A673 (cell line): ENCODE measurements at regions not wholly inside any gene's neighbourhood (a gene's known extent, or its start where the extent isn't known, plus 50 kb on each side); places are given as distances from the start of the nearest gene placed in this dataset.

Source experiments
- BruUV-seq: library from RNA; stranded (reverse); fragments of 400-500 nt; replicated peaks from 2 replicates; lab custom pipeline; 2021; lab: Mats Ljungman, UMichigan
- CTCF ChIA-PET: fragments of 300-600 bp; sonication (Branson Sonifier 250); formaldehyde crosslinking; loops from one replicate; lab custom pipeline; 2022; ENCODE audit warnings: antibody characterized with exemption; lab: Charles Lee
- POLR2A ChIA-PET: fragments of 300-600 bp; sonication (Branson Sonifier 250); formaldehyde crosslinking; loops from one replicate; lab custom pipeline; 2022; ENCODE audit warnings: antibody characterized with exemption; ENCODE audit not compliant: low non-redundant PET; lab: Charles Lee
- DNase-seq: peaks from one replicate; pipeline ENCODE4 v3.0.0-alpha.2; 2015; ENCODE audit warnings: low spot score
- H3K27ac ChIP-seq: fragments of 200-600 bp; sonication (generic); 2 replicates; pipeline ENCODE4 v1.5.1; 2016; ENCODE audit warnings: mixed run types, low read depth, mild to moderate bottlenecking, mixed read lengths, antibody characterized with exemption, low read length; ENCODE audit not compliant: poor library complexity, severe bottlenecking
- H3K27me3 ChIP-seq: fragments of 200-600 bp; sonication (generic); replicated peaks from 2 replicates; pipeline ENCODE4 v1.6.1; 2017; ENCODE audit warnings: mixed run types, low read depth, mild to moderate bottlenecking, mixed read lengths, antibody characterized with exemption, low read length; ENCODE audit not compliant: insufficient read depth, poor library complexity
- H3K36me3 ChIP-seq: fragments of 200-600 bp; sonication (generic); 2 replicates; pipeline ENCODE4 v1.6.1; 2016; ENCODE audit warnings: mixed run types, mild to moderate bottlenecking, mixed read lengths, antibody characterized with exemption, low read length; ENCODE audit not compliant: insufficient read depth, poor library complexity, severe bottlenecking
- H3K4me1 ChIP-seq: fragments of 200-600 bp; sonication (generic); 2 replicates; pipeline ENCODE4 v1.6.1; 2017; ENCODE audit warnings: mixed run types, mild to moderate bottlenecking, mixed read lengths, antibody characterized with exemption, low read length; ENCODE audit not compliant: insufficient read depth, poor library complexity, severe bottlenecking
- H3K4me3 ChIP-seq: fragments of 200-600 bp; sonication (generic); 2 replicates; pipeline ENCODE4 v1.5.1; 2016; ENCODE audit warnings: low read depth, mixed run types, mild to moderate bottlenecking, mixed read lengths, low read length; ENCODE audit not compliant: poor library complexity, severe bottlenecking
- H3K9me3 ChIP-seq: fragments of 200-600 bp; sonication (generic); 2 replicates; pipeline ENCODE4 v1.6.1; 2016; ENCODE audit warnings: mixed run types, low read depth, mild to moderate bottlenecking, mixed read lengths, antibody characterized with exemption, low read length; ENCODE audit not compliant: poor library complexity, severe bottlenecking
- CTCF ChIP-seq: fragments of 300-800, 200-600 bp; sonication (generic); conservative IDR thresholded peaks from 2 replicates; pipeline ENCODE4 v1.5.1; 2017; ENCODE audit warnings: low read depth, mild to moderate bottlenecking, antibody characterized with exemption, low read length, moderate library complexity, mixed read lengths
- EZH2 ChIP-seq: fragments of 200-600 bp; sonication (generic); IDR thresholded peaks from 2 replicates; pipeline ENCODE4 v1.6.1; 2017; ENCODE audit warnings: borderline replicate concordance, low read depth, mild to moderate bottlenecking, mixed read lengths, antibody characterized with exemption, low read length; ENCODE audit not compliant: poor library complexity, severe bottlenecking
- intact Hi-C: fragments of 100-400 bp; cut with micrococcal nuclease; formaldehyde crosslinking; loops from one replicate; pipeline ENCODE4 v1.10.0; 2022; ENCODE audit not compliant: unreplicated experiment

- intact Hi-C loops: no loop called here
- ChIA-PET POLR2A (no interaction called here), CTCF (interaction anchor here (1.2 kb wide), 1 partner anchor 14 kb away, joined by 3 read pairs; no protein-coding TSS in a partner anchor)
Measured at GRCh38 chr1:181153634-181153961, 65.1 kb downstream of the IER5 start.

GRCh38 chr1:181155339-181155738 is 66.8 kb downstream of the IER5 start:
- intact Hi-C loops: no loop called here
- BruUV-seq: no TSS peak
- ChIA-PET CTCF (no interaction called here), POLR2A (no interaction called here)
- TF ChIP-seq EZH2 (no peak), CTCF (no peak)
- Histone ChIP-seq H3K27ac (no peak overlapping the region), H3K4me3 (no peak overlapping the region), H3K36me3 (no peaks in the 10 kb centered on the region), H3K9me3 (no peaks in the 10 kb centered on the region), H3K27me3 (no peaks in the 10 kb centered on the region), H3K4me1 (no peaks in the 10 kb centered on the region)
- no peak for DNase-seq

More at GRCh38 chr1:181153634-181153961, 65.1 kb downstream of the IER5 start:
- Histone ChIP-seq H3K9me3 (no peaks in the 10 kb centered on the region), H3K4me3 (no peak overlapping the region), H3K27me3 (no peaks in the 10 kb centered on the region), H3K27ac (no peak overlapping the region), H3K4me1 (no peaks in the 10 kb centered on the region), H3K36me3 (no peaks in the 10 kb centered on the region)
- no peak for TF ChIP-seq CTCF
- TF ChIP-seq EZH2: no peak
- no TSS peak for BruUV-seq
- DNase-seq: no peak

- TF ChIP-seq EZH2: no peak
Measured at GRCh38 chr1:181159451-181160140, 71.1 kb downstream of the IER5 start.

GRCh38 chr1:181160322-181160721 is 71.8 kb downstream of the IER5 start:
- no peak overlapping the region for H3K4me3 ChIP-seq
- no peaks in the 10 kb centered on the region for H3K36me3 ChIP-seq
- intact Hi-C loops: no loop called here
- POLR2A ChIA-PET: no interaction called here
- no peaks in the 10 kb centered on the region for H3K27me3 ChIP-seq
- no peak overlapping the region for H3K27ac ChIP-seq
- TF ChIP-seq EZH2 (no peak), CTCF (no peak)
- DNase-seq: no peak
- CTCF ChIA-PET: no interaction called here
- BruUV-seq: no TSS peak
- no peaks in the 10 kb centered on the region for H3K4me1 ChIP-seq
- H3K9me3 ChIP-seq: peaks cover 14% of the 10 kb centered on the region

More at GRCh38 chr1:181159451-181160140, 71.1 kb downstream of the IER5 start:
- Histone ChIP-seq H3K27ac (no peak overlapping the region), H3K9me3 (peaks cover 14% of the 10 kb centered on the region), H3K4me3 (no peak overlapping the region), H3K4me1 (no peaks in the 10 kb centered on the region), H3K36me3 (no peaks in the 10 kb centered on the region), H3K27me3 (no peaks in the 10 kb centered on the region)
- ChIA-PET POLR2A (no interaction called here), CTCF (no interaction called here)
- DNase-seq: no peak
- BruUV-seq: no TSS peak
- intact Hi-C loops: no loop called here
